ENCODE measurements at regions not wholly inside any gene's neighbourhood (a gene's known extent, or its start where the extent isn't known, plus 50 kb on each side); places are given as distances from the start of the nearest gene placed in this dataset.

- Histone ChIP-seq H3K9me3 (peaks cover 21% of the 10 kb centered on the region), H3K4me1 (no peaks in the 10 kb centered on the region), H3K4me3 (no peak overlapping the region), H3K4me2 (no peak overlapping the region), H3K27ac (no peak overlapping the region)
- POLR2A ChIA-PET: no interaction called here
- DNase-seq (ENCODE audit: low read depth in 1 of 2, low spot score in 1 of 2) (no peak), ATAC-seq (no peak), FAIRE-seq (no peak)
- CTCF ChIA-PET: no interaction called here
- TF ChIP-seq EHMT2 (IDR thresholded peaks at IDR 0.05; ENCODE audit: low read depth) (no peak), HOXB13 (CRISPR knock-in tag; IDR thresholded peaks at IDR 0.05; ENCODE audit: low read depth) (no peak), RCOR1 (IDR thresholded peaks at IDR 0.05; ENCODE audit: low read depth, low read length) (no peak), USF2 (IDR thresholded peaks at IDR 0.05) (no peak), TP53 (CRISPR knock-in tag; IDR thresholded peaks at IDR 0.05) (no peak), NFE2L2 (conservative IDR thresholded peaks at IDR 0.05; ENCODE audit: low read length) (no peak), ZC3H11A (IDR thresholded peaks at IDR 0.05) (no peak), BCL3 (IDR thresholded peaks at IDR 0.05) (no peak), REST (IDR thresholded peaks at IDR 0.05) (no peak), RAD21 (conservative IDR thresholded peaks at IDR 0.05 in 1 of 2, IDR thresholded peaks at IDR 0.05 in 1 of 2) (no peak), ATOH8 (CRISPR knock-in tag; IDR thresholded peaks at IDR 0.05; ENCODE audit: low read depth) (no peak), ESRRA (IDR thresholded peaks at IDR 0.05; ENCODE audit: borderline replicate concordance, low read length) (no peak), ZNF302 (CRISPR knock-in tag; IDR thresholded peaks at IDR 0.05) (no peak), EP300 (IDR thresholded peaks at IDR 0.05) (no peak), HES2 (IDR thresholded peaks at IDR 0.05) (no peak), HOXA7 (CRISPR knock-in tag; IDR thresholded peaks at IDR 0.05) (no peak), JUN (IDR thresholded peaks at IDR 0.05) (no peak)
- 2% methylated on average over 1 of the region's 1 CpG for WGBS (ENCODE audit: missing lambda C conversion rate)
Observed at GRCh38 chr2:7765236-7765635, 848.0 kb downstream of the RNF144A start.

- H3K4me2 ChIP-seq: no peak overlapping the region
- ChIA-PET POLR2A (no interaction called here), CTCF (interaction anchor here (0.6 to 0.8 kb wide), 3 partner anchors 31 to 294 kb away, joined by 3 read pairs; no protein-coding TSS in a partner anchor)
- no peak for TF ChIP-seq SMC3 (IDR thresholded peaks at IDR 0.05)
- no peak for TF ChIP-seq KDM5A (IDR thresholded peaks at IDR 0.05)
- no peak for TF ChIP-seq MAX (IDR thresholded peaks at IDR 0.05)
- no peak for TF ChIP-seq HEYL (CRISPR knock-in tag; IDR thresholded peaks at IDR 0.05)
- no peak for TF ChIP-seq RNF2 (IDR thresholded peaks at IDR 0.05; ENCODE audit: borderline replicate concordance, low read depth)
- TF ChIP-seq MYC (IDR thresholded peaks at IDR 0.05; ENCODE audit: borderline replicate concordance, low read length): no peak
- TF ChIP-seq NPAS2 (CRISPR knock-in tag; IDR thresholded peaks at IDR 0.05; ENCODE audit: borderline replicate concordance): no peak
- no peak for TF ChIP-seq ZFP36 (IDR thresholded peaks at IDR 0.05; ENCODE audit: borderline replicate concordance, partially characterized antibody)
- TF ChIP-seq CTCF (IDR thresholded peaks at IDR 0.05): no peak
- no peak for TF ChIP-seq BCL3 (IDR thresholded peaks at IDR 0.05)
- TF ChIP-seq HOXA7 (CRISPR knock-in tag; IDR thresholded peaks at IDR 0.05): no peak
Observed at GRCh38 chr2:7766088-7766722, 849.0 kb downstream of the RNF144A start.

More at GRCh38 chr2:7766088-7766722, 849.0 kb downstream of the RNF144A start:
- WGBS (ENCODE audit: missing lambda C conversion rate): 46% methylated on average over 8 of the region's 8 CpGs
- ATAC-seq: no peak
- Histone ChIP-seq H3K9me3 (peaks cover 21% of the 10 kb centered on the region), H3K4me3 (no peak overlapping the region), H3K27ac (no peak overlapping the region), H3K4me1 (no peaks in the 10 kb centered on the region)
- no peak for FAIRE-seq
- no peak for DNase-seq (ENCODE audit: low read depth in 1 of 2, low spot score in 1 of 2)
